HepG2 (cell line): ENCODE measurements at regions not wholly inside any gene's neighbourhood (a gene's known extent, or its start where the extent isn't known, plus 50 kb on each side); places are given as distances from the start of the nearest gene placed in this dataset.

Experiments
- ATAC-seq: fragments of 200-7000 bp; cut with Tn5 transposase; 3 replicates; pipeline ENCODE4 v1.9.1; 2020; ENCODE audit warnings: mild to moderate bottlenecking, moderate library complexity
- BruUV-seq: library from RNA; stranded (reverse); fragments of 400-500 nt; replicated peaks from 2 replicates; lab custom pipeline; 2021; lab: Mats Ljungman, UMichigan
- CTCF ChIA-PET: fragments of 300-600 bp; formaldehyde crosslinking; extraction: SDS; loops from one replicate; lab custom pipeline; 2021; ENCODE audit warnings: low total read pairs, inconsistent platforms, low intra/inter-chr PET ratio; lab: Yijun Ruan, JAX
- POLR2A ChIA-PET: fragments of 350-600 bp; sonication (Branson Sonifier 250); formaldehyde crosslinking; loops from one replicate; lab custom pipeline; 2020; ENCODE audit warnings: antibody characterized with exemption, inconsistent platforms; lab: Yijun Ruan, JAX
- DNase-seq: peaks from one replicate; pipeline ENCODE4 v3.0.0-alpha.2; 2015; ENCODE audit warnings: low spot score
- FAIRE-seq: peaks from 3 replicates; lab custom pipeline; 2011; peaks lifted over from hg19 to GRCh38; lab: Jason Lieb, UNC
- H2AFZ ChIP-seq: one replicate; pipeline ENCODE4 v1.6.1; 2011; ENCODE audit warnings: low read length, inconsistent platforms
- H3K27ac ChIP-seq: fragments of 300-600 bp; 3 replicates; pipeline ENCODE4 v1.8.0; 2011; ENCODE audit warnings: mixed run types, mild to moderate bottlenecking, mixed read lengths, low read length, inconsistent platforms; ENCODE audit not compliant: insufficient read depth; ENCODE audit errors: extremely low read length
- H3K27me3 ChIP-seq, 2 experiments: fragments of 200-600 bp in 1 of 2; 2 replicates in 1 of 2; 3 replicates in 1 of 2; pipeline versions ENCODE4 v1.6.0 to v1.8.0; 2011; ENCODE audit warnings: low read length in 2 of 2, mild to moderate bottlenecking in 2 of 2, moderate library complexity in 2 of 2, inconsistent platforms in 1 of 2; ENCODE audit not compliant: insufficient read depth in 2 of 2, control insufficient read depth in 1 of 2
- H3K36me3 ChIP-seq, 2 experiments: fragments of 200-600 bp in 1 of 2; replicated peaks in 1 of 2; 2 replicates in 1 of 2; 3 replicates in 1 of 2; pipeline versions ENCODE4 v1.5.1 to v1.8.0; 2011; ENCODE audit warnings: low read length in 2 of 2, inconsistent platforms in 1 of 2; ENCODE audit not compliant: insufficient read depth in 2 of 2, control insufficient read depth in 1 of 2
- H3K4me1 ChIP-seq: 2 replicates; pipeline ENCODE4 v1.5.1; 2012; ENCODE audit warnings: low read length, inconsistent platforms; ENCODE audit not compliant: insufficient read depth
- H3K4me2 ChIP-seq: 2 replicates; pipeline ENCODE4 v1.6.0; 2011; ENCODE audit warnings: low read depth, low read length, inconsistent platforms
- H3K4me3 ChIP-seq, 3 experiments: fragments of 200-600 bp in 1 of 3; sonication (generic), shearing (Covaris generic) in 1 of 3; replicated peaks in 1 of 3; 2 replicates each; pipeline ENCODE4 v1.5.1; 2011 to 2016; ENCODE audit warnings: low read length in 3 of 3, inconsistent platforms in 2 of 3, low read depth in 2 of 3, mild to moderate bottlenecking in 2 of 3, control low read depth in 1 of 3, mixed read lengths in 1 of 3; ENCODE audit not compliant: insufficient read depth in 1 of 3
- H3K79me2 ChIP-seq: one replicate; pipeline ENCODE4 v1.6.1; 2011; ENCODE audit warnings: low read length, inconsistent platforms; ENCODE audit not compliant: insufficient read depth
- H3K9ac ChIP-seq: 2 replicates; pipeline ENCODE4 v1.6.0; 2011; ENCODE audit warnings: mild to moderate bottlenecking, low read depth, low read length, inconsistent platforms; ENCODE audit not compliant: insufficient read depth
- H3K9me3 ChIP-seq: 2 replicates; pipeline ENCODE4 v1.5.1; 2012; ENCODE audit warnings: mild to moderate bottlenecking, low read length
- H4K20me1 ChIP-seq: 2 replicates; pipeline ENCODE4 v1.6.0; 2011; ENCODE audit warnings: inconsistent platforms, mild to moderate bottlenecking, low read length, moderate library complexity; ENCODE audit not compliant: insufficient read depth
- DMTF1 ChIP-seq: sonication (generic); formaldehyde crosslinking; IDR thresholded peaks from 2 replicates; pipeline ENCODE4 v1.4.0; 2020; ENCODE audit warnings: mild to moderate bottlenecking, missing genetic modification reagents
- KLF16 ChIP-seq, 2 experiments: sonication (generic) in 1 of 2; formaldehyde crosslinking in 1 of 2; IDR thresholded peaks; 2 replicates each; pipeline versions ENCODE4 v1.6.1 to v1.8.0; 2016 to 2023; ENCODE audit warnings: missing genetic modification reagents in 2 of 2, missing compliant biosample characterization in 1 of 2
- PRDM4 ChIP-seq: sonication (generic); formaldehyde crosslinking; IDR thresholded peaks from 2 replicates; pipeline ENCODE4 v1.9.0; 2021; ENCODE audit warnings: missing genetic modification reagents, borderline replicate concordance
- SMYD3 ChIP-seq: sonication (generic); formaldehyde crosslinking; IDR thresholded peaks from 2 replicates; pipeline ENCODE4 v1.8.1; 2023; ENCODE audit warnings: mild to moderate bottlenecking, missing genetic modification reagents
- SNRNP70 ChIP-seq: fragments of 200-400 bp; formaldehyde crosslinking; IDR thresholded peaks from 2 replicates; pipeline ENCODE4 v1.6.1; 2017; ENCODE audit warnings: mild to moderate bottlenecking, low read depth, low read length, moderate library complexity
- TBL1XR1 ChIP-seq: fragments of 150-350 bp; IDR thresholded peaks from 2 replicates; pipeline ENCODE4 v1.6.1; 2014; ENCODE audit warnings: borderline replicate concordance, low read length; ENCODE audit not compliant: partially characterized antibody
- ZNF30 ChIP-seq: sonication (generic); formaldehyde crosslinking; IDR thresholded peaks from 2 replicates; pipeline ENCODE4 v1.5.0; 2020; ENCODE audit warnings: mild to moderate bottlenecking, missing genetic modification reagents
- ZNF354B ChIP-seq: sonication (generic); formaldehyde crosslinking; IDR thresholded peaks from 2 replicates; pipeline ENCODE4 v1.8.0; 2022; ENCODE audit warnings: mild to moderate bottlenecking, missing genetic modification reagents
- ZNF766 ChIP-seq: sonication (generic); formaldehyde crosslinking; IDR thresholded peaks from 2 replicates; pipeline ENCODE4 v1.5.0; 2020; ENCODE audit warnings: missing genetic modification reagents, borderline replicate concordance
- WGBS: methylation state at CpG from one replicate; pipeline ENCODE4 v1.1.6; 2017; ENCODE audit warnings: low lambda C conversion rate; 5-methylcytosine and 5-hydroxymethylcytosine counted together
- in situ Hi-C: cut with HindIII; loops from 2 replicates; pipeline ENCODE4 v1.10.0; 2017; ENCODE audit warnings: low pct_unique_long_range_greater_than_20kb; ENCODE audit not compliant: extremely low pct_ligation_motif_present
- intact Hi-C: fragments of 100-400 bp; cut with micrococcal nuclease; formaldehyde crosslinking; loops from one replicate; pipeline ENCODE4 v1.10.0; 2022; ENCODE audit not compliant: unreplicated experiment

GRCh38 chr1:83637586-83637985 is 361.3 kb downstream of the TTLL7 start:
- no TSS peak for BruUV-seq
- intact Hi-C loops (no loop called here), in situ Hi-C loops (no loop called here)
- TF ChIP-seq DMTF1 (CRISPR knock-in tag) (no peak), PRDM4 (CRISPR knock-in tag) (no peak), TBL1XR1 (no peak)
- H3K4me3 ChIP-seq = no peak overlapping the region
- no peak overlapping the region for H3K27ac ChIP-seq
- FAIRE-seq (no peak), DNase-seq (no peak), ATAC-seq (no peak)
- H3K36me3 ChIP-seq = no peaks in the 10 kb centered on the region
- H2AFZ ChIP-seq = no peak overlapping the region
- no peaks in the 10 kb centered on the region for H3K27me3 ChIP-seq
- ChIA-PET POLR2A (no interaction called here), CTCF (no interaction called here)
- no peaks in the 10 kb centered on the region for H3K79me2 ChIP-seq
- H3K4me1 ChIP-seq = no peaks in the 10 kb centered on the region
- peaks cover 61% of the 10 kb centered on the region for H3K9me3 ChIP-seq
- no peaks in the 10 kb centered on the region for H4K20me1 ChIP-seq
- H3K4me2 ChIP-seq = no peak overlapping the region
- no peak overlapping the region for H3K9ac ChIP-seq

- CTCF ChIA-PET = no interaction called here
- intact Hi-C loops = no loop called here
- TF ChIP-seq ZNF766 (CRISPR knock-in tag) = no peak
- TF ChIP-seq ZNF354B (CRISPR knock-in tag) = no peak
- no peak for TF ChIP-seq KLF16 (CRISPR knock-in tag; IDR thresholded peaks at IDR 0.05)
- TF ChIP-seq SMYD3 (CRISPR knock-in tag) = no peak
- no peak for TF ChIP-seq ZNF30 (CRISPR knock-in tag)
- no peak for TF ChIP-seq SNRNP70
Measured at GRCh38 chr1:83637009-83637408, 361.9 kb downstream of the TTLL7 start.

More at GRCh38 chr1:83637009-83637408, 361.9 kb downstream of the TTLL7 start:
- Histone ChIP-seq H3K27me3 (no peaks in the 10 kb centered on the region), H3K9ac (no peak overlapping the region), H3K9me3 (peaks cover 57% of the 10 kb centered on the region), H2AFZ (no peak overlapping the region), H4K20me1 (no peaks in the 10 kb centered on the region), H3K4me1 (no peaks in the 10 kb centered on the region), H3K36me3 (no peaks in the 10 kb centered on the region), H3K27ac (no peak overlapping the region), H3K4me3 (no peak overlapping the region), H3K4me2 (no peak overlapping the region), H3K79me2 (no peaks in the 10 kb centered on the region)
- in situ Hi-C loops = no loop called here
- DNase-seq = no peak
- no peak for ATAC-seq
- POLR2A ChIA-PET = no interaction called here
- WGBS = 3% methylated on average over 5 of the region's 5 CpGs
- FAIRE-seq = no peak
- BruUV-seq = no TSS peak
